H9 (cell line): ENCODE measurements at regions not wholly inside any gene's neighbourhood (a gene's known extent, or its start where the extent isn't known, plus 50 kb on each side); places are given as distances from the start of the nearest gene placed in this dataset.

Experiments
- DNase-seq: peaks from one replicate; pipeline ENCODE4 v3.0.0-alpha.2; 2017
- H2AFZ ChIP-seq: one replicate; pipeline ENCODE4 v1.6.1; 2013; ENCODE audit warnings: mild to moderate bottlenecking, low read length, control low read depth, moderate library complexity
- H2AK5ac ChIP-seq: 2 replicates; pipeline ENCODE4 v1.6.1; 2013; ENCODE audit warnings: low read length, control low read depth, mixed read lengths; ENCODE audit not compliant: insufficient read length
- H2BK120ac ChIP-seq: one replicate; pipeline ENCODE4 v1.6.1; 2013; ENCODE audit warnings: low read depth, mild to moderate bottlenecking, low read length, control low read depth, inconsistent platforms; ENCODE audit not compliant: poor library complexity, severe bottlenecking
- H2BK12ac ChIP-seq: 2 replicates; pipeline ENCODE4 v1.6.1; 2013; ENCODE audit warnings: low read length, control low read depth, mixed read lengths, low read depth; ENCODE audit not compliant: insufficient read length
- H2BK15ac ChIP-seq: 2 replicates; pipeline ENCODE4 v1.6.1; 2013; ENCODE audit warnings: low read depth, low read length, control low read depth
- H2BK20ac ChIP-seq: one replicate; pipeline ENCODE4 v1.6.1; 2013; ENCODE audit warnings: low read depth, mild to moderate bottlenecking, low read length, control low read depth, inconsistent platforms; ENCODE audit not compliant: poor library complexity, severe bottlenecking
- H2BK5ac ChIP-seq: 2 replicates; pipeline ENCODE4 v1.6.1; 2013; ENCODE audit warnings: low read length, control low read depth, mixed read lengths; ENCODE audit not compliant: insufficient read length
- H3K14ac ChIP-seq: 2 replicates; pipeline ENCODE4 v1.6.1; 2013; ENCODE audit warnings: low read length, control low read depth; ENCODE audit not compliant: insufficient read depth
- H3K18ac ChIP-seq: 2 replicates; pipeline ENCODE4 v1.6.1; 2013; ENCODE audit warnings: low read depth, mild to moderate bottlenecking, mixed read lengths, low read length, control low read depth; ENCODE audit not compliant: insufficient read length
- H3K23ac ChIP-seq: 2 replicates; pipeline ENCODE4 v1.6.1; 2013; ENCODE audit warnings: low read length, control low read depth, mixed read lengths, low read depth; ENCODE audit not compliant: insufficient read length
- H3K23me2 ChIP-seq: 2 replicates; pipeline ENCODE4 v1.6.1; 2013; ENCODE audit warnings: low read depth, mild to moderate bottlenecking, mixed read lengths, low read length, control low read depth; ENCODE audit not compliant: insufficient read length, poor library complexity, severe bottlenecking
- H3K27ac ChIP-seq: 2 replicates; pipeline ENCODE4 v1.5.1; 2013; ENCODE audit warnings: low read length, control low read depth, mixed read lengths, low read depth; ENCODE audit not compliant: insufficient read length
- H3K27me3 ChIP-seq: 2 replicates; pipeline ENCODE4 v1.6.1; 2013; ENCODE audit warnings: low read length, control low read depth, inconsistent platforms; ENCODE audit not compliant: insufficient read depth
- H3K4ac ChIP-seq: 2 replicates; pipeline ENCODE4 v1.6.1; 2013; ENCODE audit warnings: low read depth, mild to moderate bottlenecking, control low read depth, inconsistent platforms, low read length, moderate library complexity
- H3K4me1 ChIP-seq: 2 replicates; pipeline ENCODE4 v1.6.1; 2013; ENCODE audit warnings: low read length, control low read depth, inconsistent platforms; ENCODE audit not compliant: insufficient read depth
- H3K4me2 ChIP-seq: 2 replicates; pipeline ENCODE4 v1.6.1; 2013; ENCODE audit warnings: low read length, control low read depth, mixed read lengths; ENCODE audit not compliant: insufficient read length, insufficient read depth
- H3K56ac ChIP-seq: 2 replicates; pipeline ENCODE4 v1.6.1; 2013; ENCODE audit warnings: low read depth, mild to moderate bottlenecking, mixed read lengths, low read length, control low read depth; ENCODE audit not compliant: insufficient read length
- H3K79me1 ChIP-seq: 2 replicates; pipeline ENCODE4 v1.6.1; 2013; ENCODE audit warnings: low read depth, mild to moderate bottlenecking, moderate library complexity, low read length, control low read depth, inconsistent platforms; ENCODE audit not compliant: insufficient read depth, poor library complexity, severe bottlenecking
- H3K79me2 ChIP-seq: 2 replicates; pipeline ENCODE4 v1.6.1; 2013; ENCODE audit warnings: low read length, control low read depth, inconsistent platforms; ENCODE audit not compliant: insufficient read depth
- H3K9ac ChIP-seq: 2 replicates; pipeline ENCODE4 v1.6.1; 2013; ENCODE audit warnings: low read length, control low read depth, mixed read lengths; ENCODE audit not compliant: insufficient read length; ENCODE audit errors: extremely low read depth
- H3K9me3 ChIP-seq: one replicate; pipeline ENCODE4 v1.6.1; 2013; ENCODE audit warnings: low read depth, low read length, inconsistent platforms; ENCODE audit not compliant: control insufficient read depth
- H3T11ph ChIP-seq: one replicate; pipeline ENCODE4 v1.6.1; 2013; ENCODE audit warnings: mild to moderate bottlenecking, low read length, control low read depth, inconsistent platforms
- H4K20me1 ChIP-seq: one replicate; pipeline ENCODE4 v1.6.1; 2013; ENCODE audit not compliant: control insufficient read depth, insufficient read length, insufficient read depth
- H4K5ac ChIP-seq: 2 replicates; pipeline ENCODE4 v1.6.1; 2013; ENCODE audit warnings: low read depth, mild to moderate bottlenecking, mixed read lengths, low read length, control low read depth; ENCODE audit not compliant: insufficient read length
- H4K8ac ChIP-seq: replicated peaks from 2 replicates; pipeline ENCODE4 v1.6.1; 2013; ENCODE audit warnings: low read length, control low read depth, mixed read lengths, low read depth; ENCODE audit not compliant: insufficient read length
- H4K91ac ChIP-seq: 2 replicates; pipeline ENCODE4 v1.6.1; 2013; ENCODE audit warnings: low read depth, mild to moderate bottlenecking, moderate library complexity, mixed read lengths, low read length, control low read depth; ENCODE audit not compliant: insufficient read length
- H3K27ac Mint-ChIP-seq, 3 experiments: 2 replicates in 2 of 3; 3 replicates in 1 of 3; pipeline ENCODE4 v1.8.0; 2020 to 2021; ENCODE audit warnings: mixed read lengths in 3 of 3, mild to moderate bottlenecking in 1 of 3, moderate library complexity in 1 of 3
- H3K27me3 Mint-ChIP-seq: 2 replicates; pipeline ENCODE4 v1.8.0; 2021; ENCODE audit warnings: low read depth, mild to moderate bottlenecking, moderate library complexity, mixed read lengths
- H3K36me3 Mint-ChIP-seq, 3 experiments: 2 replicates in 2 of 3; 3 replicates in 1 of 3; pipeline ENCODE4 v1.8.0; 2020 to 2021; ENCODE audit warnings: low read depth in 3 of 3, mixed read lengths in 3 of 3; ENCODE audit not compliant: insufficient read depth in 1 of 3
- H3K4me1 Mint-ChIP-seq, 2 experiments: 2 replicates each; pipeline ENCODE4 v1.8.0; 2020; ENCODE audit warnings: mixed read lengths in 2 of 2
- H3K4me3 Mint-ChIP-seq, 2 experiments: 2 replicates in 1 of 2; 3 replicates in 1 of 2; pipeline ENCODE4 v1.8.0; 2020 to 2021; ENCODE audit warnings: mild to moderate bottlenecking in 2 of 2, mixed read lengths in 2 of 2, moderate library complexity in 1 of 2
- H3K9me3 Mint-ChIP-seq, 2 experiments: 2 replicates in 1 of 2; 3 replicates in 1 of 2; pipeline ENCODE4 v1.8.0; 2020; ENCODE audit warnings: mild to moderate bottlenecking in 2 of 2, mixed read lengths in 2 of 2, moderate library complexity in 1 of 2
- WGBS: extraction: QIAGEN DNeasy Blood & Tissue Kit; methylation state at CpG from one replicate; pipeline ENCODE4 v1.1.7; 2013; ENCODE audit warnings: missing lambda C conversion rate, low lambda C conversion rate, mixed read lengths; ENCODE audit not compliant: insufficient read length; ENCODE audit errors: extremely low coverage; 5-methylcytosine and 5-hydroxymethylcytosine counted together
- TF ChIP-seq, protein P1 (sequence below): fragments of 200-600 bp; sonication (generic); conservative IDR thresholded peaks from 3 replicates; pipeline ENCODE4 v1.8.0; 2021; ENCODE audit warnings: antibody characterized with exemption, mild to moderate bottlenecking

- Histone ChIP-seq H3K79me2 (no peaks in the 10 kb centered on the region), H4K91ac (no peak overlapping the region), H3K4me1 (no peaks in the 10 kb centered on the region), H4K20me1 (no peaks in the 10 kb centered on the region), H4K8ac (no peak overlapping the region), H3K14ac (no peak overlapping the region), H2BK120ac (no peak overlapping the region), H3K9ac (no peak overlapping the region), H3K23me2 (no peaks in the 10 kb centered on the region), H3K27me3 (no peaks in the 10 kb centered on the region), H2BK15ac (no peak overlapping the region), H3K23ac (no peak overlapping the region), H2AFZ (no peak overlapping the region), H3T11ph (no peak overlapping the region), H2BK20ac (no peak overlapping the region), H4K5ac (no peak overlapping the region), H3K9me3 (no peaks in the 10 kb centered on the region), H2BK12ac (no peak overlapping the region), H3K18ac (no peak overlapping the region), H3K27ac (no peak overlapping the region), H3K4me2 (no peak overlapping the region), H3K79me1 (no peaks in the 10 kb centered on the region), H2AK5ac (no peak overlapping the region), H3K4ac (no peak overlapping the region), H2BK5ac (no peak overlapping the region), H3K56ac (no peak overlapping the region)
- TF ChIP-seq, protein P1, sequence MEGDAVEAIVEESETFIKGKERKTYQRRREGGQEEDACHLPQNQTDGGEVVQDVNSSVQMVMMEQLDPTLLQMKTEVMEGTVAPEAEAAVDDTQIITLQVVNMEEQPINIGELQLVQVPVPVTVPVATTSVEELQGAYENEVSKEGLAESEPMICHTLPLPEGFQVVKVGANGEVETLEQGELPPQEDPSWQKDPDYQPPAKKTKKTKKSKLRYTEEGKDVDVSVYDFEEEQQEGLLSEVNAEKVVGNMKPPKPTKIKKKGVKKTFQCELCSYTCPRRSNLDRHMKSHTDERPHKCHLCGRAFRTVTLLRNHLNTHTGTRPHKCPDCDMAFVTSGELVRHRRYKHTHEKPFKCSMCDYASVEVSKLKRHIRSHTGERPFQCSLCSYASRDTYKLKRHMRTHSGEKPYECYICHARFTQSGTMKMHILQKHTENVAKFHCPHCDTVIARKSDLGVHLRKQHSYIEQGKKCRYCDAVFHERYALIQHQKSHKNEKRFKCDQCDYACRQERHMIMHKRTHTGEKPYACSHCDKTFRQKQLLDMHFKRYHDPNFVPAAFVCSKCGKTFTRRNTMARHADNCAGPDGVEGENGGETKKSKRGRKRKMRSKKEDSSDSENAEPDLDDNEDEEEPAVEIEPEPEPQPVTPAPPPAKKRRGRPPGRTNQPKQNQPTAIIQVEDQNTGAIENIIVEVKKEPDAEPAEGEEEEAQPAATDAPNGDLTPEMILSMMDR = no peak
- DNase-seq = no peak
- H3K27me3 Mint-ChIP-seq = peaks cover 2% of the 10 kb centered on the region; the same call in 1 of the 2 replicates
- no CpG with 5 or more reads among the region's 4 CpGs for whole genome bisulfite sequencing
- H3K9me3 Mint-ChIP-seq = no peaks in the 10 kb centered on the region; a peak in 1 of 5 replicates
- peaks cover 0 to 8% of the 10 kb centered on the region in 2 experiments; a peak in 1 of 4 replicates for H3K4me1 Mint-ChIP-seq
- no peaks in the 10 kb centered on the region for H3K36me3 Mint-ChIP-seq
- H3K4me3 Mint-ChIP-seq = no peak overlapping the region
- no peak overlapping the region for H3K27ac Mint-ChIP-seq
Observed at GRCh38 chr6:40252531-40253258, 318.4 kb upstream of the MOCS1 start.
